ENCODE measurements at regions not wholly inside any gene's neighbourhood (a gene's known extent, or its start where the extent isn't known, plus 50 kb on each side); places are given as distances from the start of the nearest gene placed in this dataset.

- TF ChIP-seq, protein P1, sequence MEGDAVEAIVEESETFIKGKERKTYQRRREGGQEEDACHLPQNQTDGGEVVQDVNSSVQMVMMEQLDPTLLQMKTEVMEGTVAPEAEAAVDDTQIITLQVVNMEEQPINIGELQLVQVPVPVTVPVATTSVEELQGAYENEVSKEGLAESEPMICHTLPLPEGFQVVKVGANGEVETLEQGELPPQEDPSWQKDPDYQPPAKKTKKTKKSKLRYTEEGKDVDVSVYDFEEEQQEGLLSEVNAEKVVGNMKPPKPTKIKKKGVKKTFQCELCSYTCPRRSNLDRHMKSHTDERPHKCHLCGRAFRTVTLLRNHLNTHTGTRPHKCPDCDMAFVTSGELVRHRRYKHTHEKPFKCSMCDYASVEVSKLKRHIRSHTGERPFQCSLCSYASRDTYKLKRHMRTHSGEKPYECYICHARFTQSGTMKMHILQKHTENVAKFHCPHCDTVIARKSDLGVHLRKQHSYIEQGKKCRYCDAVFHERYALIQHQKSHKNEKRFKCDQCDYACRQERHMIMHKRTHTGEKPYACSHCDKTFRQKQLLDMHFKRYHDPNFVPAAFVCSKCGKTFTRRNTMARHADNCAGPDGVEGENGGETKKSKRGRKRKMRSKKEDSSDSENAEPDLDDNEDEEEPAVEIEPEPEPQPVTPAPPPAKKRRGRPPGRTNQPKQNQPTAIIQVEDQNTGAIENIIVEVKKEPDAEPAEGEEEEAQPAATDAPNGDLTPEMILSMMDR (IDR thresholded peaks at IDR 0.05): no peak
- no peak for TF ChIP-seq POLR2A (IDR thresholded peaks at IDR 0.05)
Measured at GRCh38 chr1:14111121-14111520, 411.1 kb downstream of the PRDM2 start.
